ENCODE measurements at regions not wholly inside any gene's neighbourhood (a gene's known extent, or its start where the extent isn't known, plus 50 kb on each side); places are given as distances from the start of the nearest gene placed in this dataset.

- no peak overlapping the region for H2BK120ac ChIP-seq (ENCODE audit: low read depth, low read length, poor library complexity, severe bottlenecking)
- Mint-ChIP-seq H3K36me3 (ENCODE audit: insufficient read depth in 1 of 3, low read depth in 3 of 3) (peaks cover 0 to 3% (median 0%) of the 10 kb centered on the region in 3 experiments; a peak in 3 of 7 replicates), H3K27ac (no peak overlapping the region), H3K9me3 (peaks cover 2 to 4% of the 10 kb centered on the region in 2 experiments; a peak in 2 of 5 replicates), H3K4me1 (no peaks in the 10 kb centered on the region), H3K27me3 (ENCODE audit: low read depth) (no peaks in the 10 kb centered on the region), H3K4me3 (no peak overlapping the region)
- H3T11ph ChIP-seq (ENCODE audit: low read length): no peak overlapping the region
- TF ChIP-seq, protein P1, sequence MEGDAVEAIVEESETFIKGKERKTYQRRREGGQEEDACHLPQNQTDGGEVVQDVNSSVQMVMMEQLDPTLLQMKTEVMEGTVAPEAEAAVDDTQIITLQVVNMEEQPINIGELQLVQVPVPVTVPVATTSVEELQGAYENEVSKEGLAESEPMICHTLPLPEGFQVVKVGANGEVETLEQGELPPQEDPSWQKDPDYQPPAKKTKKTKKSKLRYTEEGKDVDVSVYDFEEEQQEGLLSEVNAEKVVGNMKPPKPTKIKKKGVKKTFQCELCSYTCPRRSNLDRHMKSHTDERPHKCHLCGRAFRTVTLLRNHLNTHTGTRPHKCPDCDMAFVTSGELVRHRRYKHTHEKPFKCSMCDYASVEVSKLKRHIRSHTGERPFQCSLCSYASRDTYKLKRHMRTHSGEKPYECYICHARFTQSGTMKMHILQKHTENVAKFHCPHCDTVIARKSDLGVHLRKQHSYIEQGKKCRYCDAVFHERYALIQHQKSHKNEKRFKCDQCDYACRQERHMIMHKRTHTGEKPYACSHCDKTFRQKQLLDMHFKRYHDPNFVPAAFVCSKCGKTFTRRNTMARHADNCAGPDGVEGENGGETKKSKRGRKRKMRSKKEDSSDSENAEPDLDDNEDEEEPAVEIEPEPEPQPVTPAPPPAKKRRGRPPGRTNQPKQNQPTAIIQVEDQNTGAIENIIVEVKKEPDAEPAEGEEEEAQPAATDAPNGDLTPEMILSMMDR (conservative IDR thresholded peaks at IDR 0.05): no peak
- no peak overlapping the region for H3K9ac ChIP-seq (ENCODE audit: extremely low read depth, insufficient read length, low read length)
- H3K27me3 ChIP-seq (ENCODE audit: insufficient read depth, low read length): no peaks in the 10 kb centered on the region
- H3K18ac ChIP-seq (ENCODE audit: insufficient read length, low read depth, low read length): no peak overlapping the region
- no peak overlapping the region for H2AK5ac ChIP-seq (ENCODE audit: insufficient read length, low read length)
- no peaks in the 10 kb centered on the region for H4K20me1 ChIP-seq (ENCODE audit: control insufficient read depth, insufficient read depth, insufficient read length)
- no peak overlapping the region for H4K91ac ChIP-seq (ENCODE audit: insufficient read length, low read depth, low read length)
- no peaks in the 10 kb centered on the region for H3K23me2 ChIP-seq (ENCODE audit: insufficient read length, low read depth, low read length, poor library complexity, severe bottlenecking)
- H3K79me1 ChIP-seq (ENCODE audit: insufficient read depth, low read depth, low read length, poor library complexity, severe bottlenecking): no peaks in the 10 kb centered on the region
- no peaks in the 10 kb centered on the region for H3K79me2 ChIP-seq (ENCODE audit: insufficient read depth, low read length)
- no peak overlapping the region for H3K14ac ChIP-seq (ENCODE audit: insufficient read depth, low read length)
- H3K23ac ChIP-seq (ENCODE audit: insufficient read length, low read depth, low read length): no peak overlapping the region
- no peak overlapping the region for H3K4ac ChIP-seq (ENCODE audit: low read depth, low read length)
- no peaks in the 10 kb centered on the region for H3K9me3 ChIP-seq (ENCODE audit: control insufficient read depth, low read depth, low read length)
- DNase-seq: no peak
- no CpG with 5 or more reads among the region's 3 CpGs for WGBS (ENCODE audit: extremely low coverage, insufficient read length, low lambda C conversion rate)
- no peak overlapping the region for H3K4me2 ChIP-seq (ENCODE audit: insufficient read depth, insufficient read length, low read length)
- no peak overlapping the region for H3K56ac ChIP-seq (ENCODE audit: insufficient read length, low read depth, low read length)
- no peak overlapping the region for H2AFZ ChIP-seq (ENCODE audit: low read length)
- no peak overlapping the region for H3K27ac ChIP-seq (ENCODE audit: insufficient read length, low read depth, low read length)
- H2BK12ac ChIP-seq (ENCODE audit: insufficient read length, low read depth, low read length): no peak overlapping the region
- H4K5ac ChIP-seq (ENCODE audit: insufficient read length, low read depth, low read length): no peak overlapping the region
- no peak overlapping the region for H2BK5ac ChIP-seq (ENCODE audit: insufficient read length, low read length)
- no peak overlapping the region for H4K8ac ChIP-seq (replicated peaks; ENCODE audit: insufficient read length, low read depth, low read length)
- no peaks in the 10 kb centered on the region for H3K4me1 ChIP-seq (ENCODE audit: insufficient read depth, low read length)
- no peak overlapping the region for H2BK20ac ChIP-seq (ENCODE audit: low read depth, low read length, poor library complexity, severe bottlenecking)
- H2BK15ac ChIP-seq (ENCODE audit: low read depth, low read length): no peak overlapping the region
Observed at GRCh38 chr5:106833517-106833916, 837.2 kb downstream of the EFNA5 start.
